Osteoblast (primary cell): ENCODE measurements at regions not wholly inside any gene's neighbourhood (a gene's known extent, or its start where the extent isn't known, plus 50 kb on each side); places are given as distances from the start of the nearest gene placed in this dataset.

Source experiments
- DNase-seq: peaks from one replicate; pipeline ENCODE4 v3.0.0; 2011; ENCODE audit warnings: low spot score, mixed read lengths; ENCODE audit not compliant: insufficient read length; ENCODE audit errors: missing footprints
- H2AFZ ChIP-seq: 2 replicates; pipeline ENCODE4 v1.6.0; 2011; ENCODE audit warnings: mild to moderate bottlenecking, low read length
- H3K27ac ChIP-seq: 2 replicates; pipeline ENCODE4 v1.5.1; 2011; ENCODE audit warnings: mild to moderate bottlenecking, low read depth, low read length, moderate library complexity
- H3K27me3 ChIP-seq: 2 replicates; pipeline ENCODE4 v1.6.0; 2012; ENCODE audit warnings: mild to moderate bottlenecking, control low read depth, inconsistent platforms, low read length, moderate library complexity; ENCODE audit not compliant: insufficient read depth
- H3K36me3 ChIP-seq: 2 replicates; pipeline ENCODE4 v1.5.1; 2011; ENCODE audit warnings: mild to moderate bottlenecking, low read length, control low read depth, moderate library complexity; ENCODE audit not compliant: insufficient read depth
- H3K4me1 ChIP-seq: 2 replicates; pipeline ENCODE4 v1.5.1; 2011; ENCODE audit warnings: mild to moderate bottlenecking, low read length, control low read depth, moderate library complexity; ENCODE audit not compliant: insufficient read depth
- H3K4me2 ChIP-seq: 2 replicates; pipeline ENCODE4 v1.6.0; 2011; ENCODE audit warnings: mild to moderate bottlenecking, low read length; ENCODE audit not compliant: insufficient read depth
- H3K4me3 ChIP-seq: fragments of 200-600 bp; sonication (generic); 3 replicates; pipeline ENCODE4 v1.5.1; 2012; ENCODE audit warnings: mild to moderate bottlenecking, low read length, inconsistent platforms; ENCODE audit not compliant: insufficient read depth
- H3K79me2 ChIP-seq: 2 replicates; pipeline ENCODE4 v1.6.0; 2012; ENCODE audit warnings: mild to moderate bottlenecking, low read length, control low read depth, inconsistent platforms; ENCODE audit not compliant: insufficient read depth
- H3K9me3 ChIP-seq: 2 replicates; pipeline ENCODE4 v1.5.1; 2011; ENCODE audit warnings: low read depth, low read length, control low read depth
- H4K20me1 ChIP-seq: 2 replicates; pipeline ENCODE4 v1.6.0; 2012; ENCODE audit warnings: mild to moderate bottlenecking, low read length, control low read depth; ENCODE audit not compliant: insufficient read depth
- TF ChIP-seq, protein P1 (sequence below): IDR thresholded peaks from 2 replicates; pipeline ENCODE4 v1.5.1; 2011; ENCODE audit warnings: mild to moderate bottlenecking, low read depth, low read length, moderate library complexity; ENCODE audit errors: extremely low read depth

GRCh38 chr9:36451949-36452348, 51.9 kb upstream of the RNF38 start:
- no peak for DNase-seq
- Histone ChIP-seq H3K9me3 (no peaks in the 10 kb centered on the region), H3K79me2 (peaks cover 32% of the 10 kb centered on the region), H3K27me3 (no peaks in the 10 kb centered on the region), H3K4me2 (no peak overlapping the region), H3K27ac (no peak overlapping the region), H3K36me3 (no peaks in the 10 kb centered on the region), H3K4me1 (peaks cover 3% of the 10 kb centered on the region), H2AFZ (no peak overlapping the region), H4K20me1 (peaks cover 30% of the 10 kb centered on the region), H3K4me3 (no peak overlapping the region)
- TF ChIP-seq, protein P1, sequence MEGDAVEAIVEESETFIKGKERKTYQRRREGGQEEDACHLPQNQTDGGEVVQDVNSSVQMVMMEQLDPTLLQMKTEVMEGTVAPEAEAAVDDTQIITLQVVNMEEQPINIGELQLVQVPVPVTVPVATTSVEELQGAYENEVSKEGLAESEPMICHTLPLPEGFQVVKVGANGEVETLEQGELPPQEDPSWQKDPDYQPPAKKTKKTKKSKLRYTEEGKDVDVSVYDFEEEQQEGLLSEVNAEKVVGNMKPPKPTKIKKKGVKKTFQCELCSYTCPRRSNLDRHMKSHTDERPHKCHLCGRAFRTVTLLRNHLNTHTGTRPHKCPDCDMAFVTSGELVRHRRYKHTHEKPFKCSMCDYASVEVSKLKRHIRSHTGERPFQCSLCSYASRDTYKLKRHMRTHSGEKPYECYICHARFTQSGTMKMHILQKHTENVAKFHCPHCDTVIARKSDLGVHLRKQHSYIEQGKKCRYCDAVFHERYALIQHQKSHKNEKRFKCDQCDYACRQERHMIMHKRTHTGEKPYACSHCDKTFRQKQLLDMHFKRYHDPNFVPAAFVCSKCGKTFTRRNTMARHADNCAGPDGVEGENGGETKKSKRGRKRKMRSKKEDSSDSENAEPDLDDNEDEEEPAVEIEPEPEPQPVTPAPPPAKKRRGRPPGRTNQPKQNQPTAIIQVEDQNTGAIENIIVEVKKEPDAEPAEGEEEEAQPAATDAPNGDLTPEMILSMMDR, result no peak

DNA sequence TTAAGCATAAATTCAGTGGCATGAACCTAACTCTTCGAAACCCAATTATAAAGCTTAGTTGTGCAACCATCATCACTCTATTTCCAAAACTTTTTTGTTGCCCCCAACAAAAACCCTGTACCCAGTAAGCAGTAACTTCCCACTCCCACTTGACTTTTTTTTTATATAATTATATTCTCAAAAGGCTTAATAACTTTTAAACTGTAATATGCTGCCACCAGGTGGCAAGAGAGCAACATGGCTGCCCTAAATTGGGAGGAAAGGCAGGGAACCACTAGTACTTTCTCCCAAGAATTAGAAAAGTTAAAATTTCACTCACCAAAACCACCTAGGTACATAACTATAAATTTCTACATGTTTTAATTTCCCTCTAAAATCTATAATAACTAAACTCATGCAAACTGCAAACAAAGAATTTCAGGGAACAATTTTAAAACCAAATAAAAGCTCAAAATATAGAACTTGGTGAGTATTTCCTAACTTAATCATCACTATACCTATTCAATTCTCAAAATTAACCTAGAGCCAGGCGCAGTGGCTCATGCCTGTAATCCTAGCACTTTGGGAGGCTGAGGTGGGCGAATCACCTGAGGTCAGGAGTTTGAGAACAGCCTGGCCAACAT, 50.2 kb upstream of the RNF38 start:
- no peak overlapping the region for H3K27ac ChIP-seq
- H3K4me2 ChIP-seq, result no peak overlapping the region
- no peaks in the 10 kb centered on the region for H3K9me3 ChIP-seq
- no peaks in the 10 kb centered on the region for H3K27me3 ChIP-seq
- peaks cover 20% of the 10 kb centered on the region for H4K20me1 ChIP-seq
- H3K4me3 ChIP-seq, result no peak overlapping the region
- TF ChIP-seq, protein P1, result peak; percentile 77
- peaks cover 33% of the 10 kb centered on the region for H3K79me2 ChIP-seq
- no peaks in the 10 kb centered on the region for H3K4me1 ChIP-seq
- no peak overlapping the region for H2AFZ ChIP-seq
- no peaks in the 10 kb centered on the region for H3K36me3 ChIP-seq
- DNase-seq, result no peak
